Epithelial cell of esophagus (primary cell): ENCODE measurements at regions not wholly inside any gene's neighbourhood (a gene's known extent, or its start where the extent isn't known, plus 50 kb on each side); places are given as distances from the start of the nearest gene placed in this dataset.

Source experiments
- DNase-seq: peaks from one replicate; pipeline ENCODE4 v3.0.0; 2010; ENCODE audit warnings: low read depth
- H3K4me3 ChIP-seq: 2 replicates; pipeline ENCODE4 v1.5.1; 2011; ENCODE audit warnings: mild to moderate bottlenecking, low read length, control low read depth
- TF ChIP-seq, protein P1 (sequence below): IDR thresholded peaks from 2 replicates; pipeline ENCODE4 v1.5.1; 2011; ENCODE audit warnings: low read depth, mild to moderate bottlenecking, low read length, control low read depth, inconsistent platforms; ENCODE audit not compliant: insufficient read depth; ENCODE audit errors: missing control alignments

DNA sequence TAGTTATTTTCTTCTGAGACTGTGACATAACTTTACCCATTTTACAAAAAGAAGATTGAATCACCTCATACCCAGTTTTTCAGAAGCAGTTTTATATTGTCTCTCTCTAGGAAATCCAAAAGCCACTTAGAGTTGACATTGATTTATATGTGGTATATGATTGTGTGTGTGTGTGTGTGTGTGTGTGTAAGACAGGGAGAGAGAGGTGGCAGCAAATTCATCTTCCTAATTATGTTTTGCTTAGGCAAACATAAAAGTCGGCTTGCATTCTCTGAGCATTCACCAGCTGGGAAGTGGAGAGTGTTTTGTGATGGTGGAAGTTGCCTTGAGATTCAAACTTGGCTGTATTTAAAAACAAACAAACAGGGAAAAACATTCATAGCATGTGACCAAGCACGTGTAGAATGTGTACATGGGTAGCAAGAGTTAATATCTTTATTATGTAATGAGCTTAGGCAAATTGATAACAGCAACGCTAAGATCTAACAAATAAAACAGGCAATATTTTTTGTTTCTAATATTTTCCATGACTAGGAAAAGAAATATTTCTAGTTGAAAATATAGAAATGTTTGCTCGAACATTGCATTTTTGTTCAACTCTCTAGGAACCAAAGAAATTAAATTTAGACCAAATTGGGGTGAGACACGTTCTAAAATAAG is 64.4 kb upstream of the IGF1R start:
- DNase-seq = no peak
- TF ChIP-seq, protein P1, sequence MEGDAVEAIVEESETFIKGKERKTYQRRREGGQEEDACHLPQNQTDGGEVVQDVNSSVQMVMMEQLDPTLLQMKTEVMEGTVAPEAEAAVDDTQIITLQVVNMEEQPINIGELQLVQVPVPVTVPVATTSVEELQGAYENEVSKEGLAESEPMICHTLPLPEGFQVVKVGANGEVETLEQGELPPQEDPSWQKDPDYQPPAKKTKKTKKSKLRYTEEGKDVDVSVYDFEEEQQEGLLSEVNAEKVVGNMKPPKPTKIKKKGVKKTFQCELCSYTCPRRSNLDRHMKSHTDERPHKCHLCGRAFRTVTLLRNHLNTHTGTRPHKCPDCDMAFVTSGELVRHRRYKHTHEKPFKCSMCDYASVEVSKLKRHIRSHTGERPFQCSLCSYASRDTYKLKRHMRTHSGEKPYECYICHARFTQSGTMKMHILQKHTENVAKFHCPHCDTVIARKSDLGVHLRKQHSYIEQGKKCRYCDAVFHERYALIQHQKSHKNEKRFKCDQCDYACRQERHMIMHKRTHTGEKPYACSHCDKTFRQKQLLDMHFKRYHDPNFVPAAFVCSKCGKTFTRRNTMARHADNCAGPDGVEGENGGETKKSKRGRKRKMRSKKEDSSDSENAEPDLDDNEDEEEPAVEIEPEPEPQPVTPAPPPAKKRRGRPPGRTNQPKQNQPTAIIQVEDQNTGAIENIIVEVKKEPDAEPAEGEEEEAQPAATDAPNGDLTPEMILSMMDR = no peak
- H3K4me3 ChIP-seq = no peak overlapping the region

DNA sequence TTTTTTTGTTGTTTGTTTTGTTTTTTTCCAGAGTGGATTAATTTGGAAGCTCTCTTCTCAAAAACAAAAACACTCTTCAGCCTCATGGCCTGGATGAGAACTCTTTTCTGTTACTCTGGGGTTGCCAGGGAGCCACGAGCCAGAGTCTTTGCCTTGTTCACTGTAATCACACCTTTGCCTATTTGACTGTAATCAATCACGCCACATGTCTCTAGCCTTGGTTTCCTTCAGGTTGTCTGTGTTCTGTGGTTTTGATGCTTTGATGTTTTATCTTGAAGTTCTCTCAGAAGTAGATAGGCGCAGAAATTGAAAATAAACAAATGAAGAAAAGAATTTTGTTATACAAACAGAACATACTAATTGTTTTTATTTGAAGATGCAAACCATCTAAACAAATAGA is 62.3 kb upstream of the IGF1R start:
- H3K4me3 ChIP-seq = no peak overlapping the region
- TF ChIP-seq, protein P1 = no peak
- DNase-seq = no peak

DNA sequence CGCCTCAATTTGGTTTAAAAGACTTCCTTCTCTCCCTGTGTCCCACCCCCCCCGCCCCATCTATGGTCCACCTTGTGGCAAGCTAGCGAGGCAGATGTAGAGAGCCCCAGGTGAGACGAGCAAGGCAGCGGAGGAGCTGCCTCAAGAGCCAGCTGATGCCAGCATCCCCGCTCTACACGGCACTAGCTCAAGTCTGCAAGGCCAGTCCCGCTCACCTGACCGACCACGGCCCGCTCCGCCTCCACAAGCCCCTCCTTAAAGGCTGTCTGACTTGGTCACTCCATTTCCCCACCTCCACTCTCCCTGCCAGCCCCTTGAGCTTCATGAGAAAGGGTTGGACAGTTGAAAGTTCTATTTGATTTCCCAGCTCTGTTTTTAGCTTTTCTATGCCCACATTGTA is 56.2 kb upstream of the IGF1R start:
- TF ChIP-seq, protein P1 = no peak
- DNase-seq = no peak
- H3K4me3 ChIP-seq = no peak overlapping the region

DNA sequence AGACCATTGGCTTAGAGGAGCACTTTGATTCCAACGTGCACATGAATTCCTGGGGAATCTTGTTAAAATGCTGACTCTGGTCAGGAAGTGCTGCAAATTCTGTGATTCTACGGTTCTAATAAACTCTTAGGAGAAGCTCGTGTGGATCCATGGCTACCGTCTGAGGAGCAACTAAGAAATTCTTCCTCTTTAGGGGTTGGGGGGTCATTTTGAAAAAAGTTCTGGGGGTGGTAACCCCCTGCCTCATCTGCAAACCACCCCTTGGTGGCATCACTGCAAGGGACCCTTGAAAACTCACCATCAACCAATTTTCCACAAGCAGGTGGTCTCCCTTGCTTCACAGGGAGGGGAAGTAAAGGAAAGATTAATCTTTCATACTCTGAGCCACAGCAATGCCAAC is 52.2 kb upstream of the IGF1R start:
- TF ChIP-seq, protein P1 = no peak
- no peak overlapping the region for H3K4me3 ChIP-seq
- no peak for DNase-seq

DNA sequence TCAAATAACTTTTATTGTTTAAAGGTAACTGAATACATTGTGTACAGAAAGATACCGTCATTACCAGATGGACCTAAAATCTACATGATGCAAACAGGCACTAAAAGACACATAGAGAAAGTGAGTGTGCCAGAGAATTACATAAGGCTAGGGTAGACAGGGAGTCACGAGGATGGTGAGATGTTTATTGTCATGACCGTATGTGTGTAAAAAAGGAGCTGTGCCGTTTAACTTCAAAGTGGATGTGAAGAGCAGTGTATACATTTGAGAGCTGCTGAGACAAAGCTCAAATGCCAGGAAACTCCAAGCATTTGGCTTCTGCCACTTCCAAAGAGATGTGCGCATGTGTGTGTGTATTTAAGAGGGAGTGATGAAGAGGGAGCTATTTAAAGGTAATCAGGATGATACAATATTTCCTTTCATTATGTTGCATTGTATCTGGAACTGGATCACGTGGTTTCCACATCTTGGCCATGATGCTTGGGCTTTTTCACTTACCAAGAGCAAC is 51.4 kb upstream of the IGF1R start:
- no peak overlapping the region for H3K4me3 ChIP-seq
- no peak for DNase-seq
- TF ChIP-seq, protein P1 = no peak

DNA sequence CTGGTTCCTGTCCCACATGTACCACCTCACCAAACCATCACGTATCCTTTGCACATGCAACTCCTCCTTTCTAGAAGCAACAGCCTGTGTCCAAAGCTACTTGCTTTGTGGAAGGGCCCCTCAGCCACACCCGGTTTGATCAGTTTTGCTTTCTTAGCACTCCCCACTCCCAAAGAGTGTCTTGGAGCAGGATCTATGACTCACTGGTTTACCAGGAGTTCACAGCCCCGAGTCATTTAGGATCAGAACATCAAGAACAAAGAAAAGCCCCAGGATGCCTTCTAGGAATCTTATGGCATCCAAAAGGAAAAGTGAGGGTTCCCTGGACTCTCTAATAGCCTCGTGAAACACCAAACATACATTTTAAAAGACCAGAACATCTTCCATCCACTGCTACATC is 50.7 kb upstream of the IGF1R start:
- TF ChIP-seq, protein P1 = no peak
- H3K4me3 ChIP-seq = no peak overlapping the region
- DNase-seq = peak; percentile 57
